MM.1S (cell line): ENCODE measurements at regions not wholly inside any gene's neighbourhood (a gene's known extent, or its start where the extent isn't known, plus 50 kb on each side); places are given as distances from the start of the nearest gene placed in this dataset.

Experiments used
- DNase-seq: peaks from one replicate; pipeline ENCODE4 v3.0.0-alpha.2; 2015
- H2AFZ ChIP-seq: fragments of 300-600 bp; sonication (generic); 2 replicates; pipeline ENCODE4 v1.6.0; 2016; ENCODE audit warnings: antibody characterized with exemption, low read length
- H3F3A ChIP-seq: fragments of 300-600 bp; sonication (generic); 2 replicates; pipeline ENCODE4 v1.6.1; 2016; ENCODE audit warnings: mild to moderate bottlenecking, antibody characterized with exemption, low read length, moderate library complexity, mixed read lengths; ENCODE audit not compliant: insufficient read depth
- H3K27ac ChIP-seq: fragments of 300-600 bp; sonication (generic); 2 replicates; pipeline ENCODE4 v1.5.1; 2016; ENCODE audit warnings: mild to moderate bottlenecking, low read length
- H3K27me3 ChIP-seq: fragments of 300-600 bp; sonication (generic); replicated peaks from 2 replicates; pipeline ENCODE4 v1.6.0; 2016; ENCODE audit warnings: low read length; ENCODE audit not compliant: insufficient read depth
- H3K36me3 ChIP-seq: fragments of 300-600 bp; sonication (generic); replicated peaks from 2 replicates; pipeline ENCODE4 v1.6.1; 2016; ENCODE audit warnings: mild to moderate bottlenecking, low read length, mixed read lengths; ENCODE audit not compliant: insufficient read depth
- H3K4me1 ChIP-seq: fragments of 300-600 bp; sonication (generic); 2 replicates; pipeline ENCODE4 v1.6.1; 2016; ENCODE audit warnings: low read length, mixed read lengths
- H3K4me2 ChIP-seq: fragments of 300-600 bp; sonication (generic); 2 replicates; pipeline ENCODE4 v1.6.0; 2016; ENCODE audit warnings: low read depth, low read length
- H3K4me3 ChIP-seq: fragments of 300-600 bp; sonication (generic); 2 replicates; pipeline ENCODE4 v1.5.1; 2016; ENCODE audit warnings: low read length, mixed read lengths
- H3K79me2 ChIP-seq: fragments of 300-600 bp; sonication (generic); 2 replicates; pipeline ENCODE4 v1.6.1; 2016; ENCODE audit warnings: mixed run types, low read length, mixed read lengths
- H3K9ac ChIP-seq: fragments of 300-600 bp; sonication (generic); 2 replicates; pipeline ENCODE4 v1.6.1; 2016; ENCODE audit warnings: low read length, mixed read lengths
- H3K9me2 ChIP-seq: fragments of 300-600 bp; sonication (generic); replicated peaks from 2 replicates; pipeline ENCODE4 v1.6.1; 2016; ENCODE audit warnings: mild to moderate bottlenecking, low read length, mixed read lengths; ENCODE audit not compliant: insufficient read depth
- H3K9me3 ChIP-seq: fragments of 300-600 bp; sonication (generic); replicated peaks from 2 replicates; pipeline ENCODE4 v1.6.1; 2016; ENCODE audit warnings: mild to moderate bottlenecking, low read length, mixed read lengths; ENCODE audit not compliant: insufficient read depth
- H4K20me1 ChIP-seq: fragments of 300-600 bp; sonication (generic); 2 replicates; pipeline ENCODE4 v1.6.1; 2016; ENCODE audit warnings: mild to moderate bottlenecking, low read length, moderate library complexity, mixed read lengths; ENCODE audit not compliant: insufficient read depth
- CTCF ChIP-seq: fragments of 300-600 bp; sonication (generic); IDR thresholded peaks from 2 replicates; pipeline ENCODE4 v1.5.1; 2016; ENCODE audit warnings: antibody characterized with exemption, low read length, mixed read lengths
- EZH2 ChIP-seq: fragments of 300-600 bp; sonication (generic); optimal IDR thresholded peaks from 2 replicates; pipeline ENCODE3; 2017; ENCODE audit warnings: low read depth, mild to moderate bottlenecking, antibody characterized with exemption, low read length, mixed read lengths
- EZH2phosphoT487 ChIP-seq: fragments of 300-600 bp; sonication (generic); IDR thresholded peaks from 2 replicates; pipeline ENCODE4 v1.6.1; 2018; ENCODE audit warnings: antibody characterized with exemption, low read length

GRCh38 chr9:85151741-85152140, 482.2 kb downstream of the NTRK2 start:
- no peak for DNase-seq
- H3K9ac ChIP-seq, result no peak overlapping the region
- TF ChIP-seq EZH2phosphoT487 (no peak), EZH2 (no peak), CTCF (no peak)
- H3K9me2 ChIP-seq, result no peaks in the 10 kb centered on the region
- H2AFZ ChIP-seq, result no peak overlapping the region
- H3K4me3 ChIP-seq, result no peak overlapping the region
- no peaks in the 10 kb centered on the region for H3K27me3 ChIP-seq
- H3K36me3 ChIP-seq, result no peaks in the 10 kb centered on the region
- no peak overlapping the region for H3K4me2 ChIP-seq
- no peak overlapping the region for H3K27ac ChIP-seq
- H3K79me2 ChIP-seq, result no peaks in the 10 kb centered on the region
- no peaks in the 10 kb centered on the region for H4K20me1 ChIP-seq
- no peaks in the 10 kb centered on the region for H3K4me1 ChIP-seq
- no peaks in the 10 kb centered on the region for H3F3A ChIP-seq
- no peaks in the 10 kb centered on the region for H3K9me3 ChIP-seq

GRCh38 chr9:85151162-85151561, 481.6 kb downstream of the NTRK2 start:
- Histone ChIP-seq H3K4me2 (no peak overlapping the region), H4K20me1 (no peaks in the 10 kb centered on the region), H3K27ac (no peak overlapping the region), H3K4me3 (no peak overlapping the region), H3F3A (no peaks in the 10 kb centered on the region), H3K79me2 (no peaks in the 10 kb centered on the region), H3K9ac (no peak overlapping the region), H2AFZ (no peak overlapping the region), H3K9me3 (no peaks in the 10 kb centered on the region), H3K9me2 (no peaks in the 10 kb centered on the region), H3K4me1 (no peaks in the 10 kb centered on the region), H3K27me3 (no peaks in the 10 kb centered on the region), H3K36me3 (no peaks in the 10 kb centered on the region)
- no peak for TF ChIP-seq CTCF
- TF ChIP-seq EZH2phosphoT487, result no peak
- TF ChIP-seq EZH2, result no peak
- DNase-seq, result no peak

DNA sequence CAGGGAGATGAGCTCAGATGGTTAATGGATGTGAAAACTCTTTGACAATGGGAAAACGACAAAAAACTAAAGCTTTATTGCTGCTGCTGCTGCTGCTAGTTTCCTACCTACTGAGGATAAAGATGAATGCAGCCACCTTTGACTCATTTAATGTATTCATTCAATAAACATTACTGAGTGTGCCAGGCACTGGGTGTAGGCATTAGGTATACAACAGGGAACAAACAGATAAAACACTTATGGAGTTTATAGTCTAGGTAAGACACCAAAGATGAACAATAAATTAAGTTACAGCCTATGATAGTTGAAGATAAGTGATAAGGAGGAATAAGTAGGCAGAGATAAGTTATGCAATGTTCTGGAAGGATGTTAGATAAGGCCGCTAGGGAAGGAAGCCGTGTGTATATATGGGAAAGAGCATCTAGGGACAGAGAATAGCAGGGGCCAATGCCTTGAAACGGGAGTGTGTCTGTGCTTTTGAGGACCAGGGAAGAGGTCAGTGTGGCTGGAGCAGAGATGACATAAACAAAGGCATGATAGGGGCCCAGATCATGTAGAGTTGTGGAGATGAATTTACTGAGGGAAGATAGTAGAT, 477.6 kb downstream of the NTRK2 start:
- H3K9ac ChIP-seq, result no peak overlapping the region
- no peak overlapping the region for H2AFZ ChIP-seq
- no peaks in the 10 kb centered on the region for H4K20me1 ChIP-seq
- TF ChIP-seq EZH2phosphoT487 (no peak), CTCF (no peak), EZH2 (no peak)
- no peaks in the 10 kb centered on the region for H3K27me3 ChIP-seq
- no peaks in the 10 kb centered on the region for H3F3A ChIP-seq
- H3K9me2 ChIP-seq, result no peaks in the 10 kb centered on the region
- no peaks in the 10 kb centered on the region for H3K36me3 ChIP-seq
- H3K27ac ChIP-seq, result no peak overlapping the region
- H3K4me3 ChIP-seq, result no peak overlapping the region
- no peaks in the 10 kb centered on the region for H3K79me2 ChIP-seq
- H3K4me2 ChIP-seq, result no peak overlapping the region
- H3K4me1 ChIP-seq, result no peaks in the 10 kb centered on the region
- DNase-seq, result no peak
- H3K9me3 ChIP-seq, result no peaks in the 10 kb centered on the region
